HepG2 (cell line): ENCODE measurements at regions not wholly inside any gene's neighbourhood (a gene's known extent, or its start where the extent isn't known, plus 50 kb on each side); places are given as distances from the start of the nearest gene placed in this dataset.

Source experiments
- ATAC-seq: fragments of 200-7000 bp; cut with Tn5 transposase; 3 replicates; pipeline ENCODE4 v1.9.1; 2020; ENCODE audit warnings: mild to moderate bottlenecking, moderate library complexity
- BruUV-seq: library from RNA; stranded (reverse); fragments of 400-500 nt; replicated peaks from 2 replicates; lab custom pipeline; 2021; lab: Mats Ljungman, UMichigan
- CTCF ChIA-PET: fragments of 300-600 bp; formaldehyde crosslinking; extraction: SDS; loops from one replicate; lab custom pipeline; 2021; ENCODE audit warnings: low total read pairs, inconsistent platforms, low intra/inter-chr PET ratio; lab: Yijun Ruan, JAX
- POLR2A ChIA-PET: fragments of 350-600 bp; sonication (Branson Sonifier 250); formaldehyde crosslinking; loops from one replicate; lab custom pipeline; 2020; ENCODE audit warnings: antibody characterized with exemption, inconsistent platforms; lab: Yijun Ruan, JAX
- DNase-seq: peaks from one replicate; pipeline ENCODE4 v3.0.0-alpha.2; 2015; ENCODE audit warnings: low spot score
- FAIRE-seq: peaks from 3 replicates; lab custom pipeline; 2011; peaks lifted over from hg19 to GRCh38; lab: Jason Lieb, UNC
- H2AFZ ChIP-seq: one replicate; pipeline ENCODE4 v1.6.1; 2011; ENCODE audit warnings: low read length, inconsistent platforms
- H3K27ac ChIP-seq: fragments of 300-600 bp; 3 replicates; pipeline ENCODE4 v1.8.0; 2011; ENCODE audit warnings: mixed run types, mild to moderate bottlenecking, mixed read lengths, low read length, inconsistent platforms; ENCODE audit not compliant: insufficient read depth; ENCODE audit errors: extremely low read length
- H3K27me3 ChIP-seq, 2 experiments: fragments of 200-600 bp in 1 of 2; 2 replicates in 1 of 2; 3 replicates in 1 of 2; pipeline versions ENCODE4 v1.6.0 to v1.8.0; 2011; ENCODE audit warnings: low read length in 2 of 2, mild to moderate bottlenecking in 2 of 2, moderate library complexity in 2 of 2, inconsistent platforms in 1 of 2; ENCODE audit not compliant: insufficient read depth in 2 of 2, control insufficient read depth in 1 of 2
- H3K36me3 ChIP-seq, 2 experiments: fragments of 200-600 bp in 1 of 2; replicated peaks in 1 of 2; 2 replicates in 1 of 2; 3 replicates in 1 of 2; pipeline versions ENCODE4 v1.5.1 to v1.8.0; 2011; ENCODE audit warnings: low read length in 2 of 2, inconsistent platforms in 1 of 2; ENCODE audit not compliant: insufficient read depth in 2 of 2, control insufficient read depth in 1 of 2
- H3K4me1 ChIP-seq: 2 replicates; pipeline ENCODE4 v1.5.1; 2012; ENCODE audit warnings: low read length, inconsistent platforms; ENCODE audit not compliant: insufficient read depth
- H3K4me2 ChIP-seq: 2 replicates; pipeline ENCODE4 v1.6.0; 2011; ENCODE audit warnings: low read depth, low read length, inconsistent platforms
- H3K4me3 ChIP-seq, 3 experiments: fragments of 200-600 bp in 1 of 3; sonication (generic), shearing (Covaris generic) in 1 of 3; replicated peaks in 1 of 3; 2 replicates each; pipeline ENCODE4 v1.5.1; 2011 to 2016; ENCODE audit warnings: low read length in 3 of 3, inconsistent platforms in 2 of 3, low read depth in 2 of 3, mild to moderate bottlenecking in 2 of 3, control low read depth in 1 of 3, mixed read lengths in 1 of 3; ENCODE audit not compliant: insufficient read depth in 1 of 3
- H3K79me2 ChIP-seq: one replicate; pipeline ENCODE4 v1.6.1; 2011; ENCODE audit warnings: low read length, inconsistent platforms; ENCODE audit not compliant: insufficient read depth
- H3K9ac ChIP-seq: 2 replicates; pipeline ENCODE4 v1.6.0; 2011; ENCODE audit warnings: mild to moderate bottlenecking, low read depth, low read length, inconsistent platforms; ENCODE audit not compliant: insufficient read depth
- H3K9me3 ChIP-seq: 2 replicates; pipeline ENCODE4 v1.5.1; 2012; ENCODE audit warnings: mild to moderate bottlenecking, low read length
- H4K20me1 ChIP-seq: 2 replicates; pipeline ENCODE4 v1.6.0; 2011; ENCODE audit warnings: inconsistent platforms, mild to moderate bottlenecking, low read length, moderate library complexity; ENCODE audit not compliant: insufficient read depth
- BCL6 ChIP-seq: IDR thresholded peaks from 2 replicates; pipeline ENCODE4 v1.6.1; 2016; ENCODE audit warnings: missing genetic modification reagents, missing compliant biosample characterization
- CSRNP1 ChIP-seq: sonication (generic); formaldehyde crosslinking; IDR thresholded peaks from 2 replicates; pipeline ENCODE4 v1.8.1; 2023; ENCODE audit warnings: mild to moderate bottlenecking, missing genetic modification reagents
- HES4 ChIP-seq: sonication (generic); formaldehyde crosslinking; IDR thresholded peaks from 2 replicates; pipeline ENCODE4 v1.9.0; 2021; ENCODE audit warnings: mild to moderate bottlenecking, missing genetic modification reagents, borderline replicate concordance
- HNF4A ChIP-seq: sonication (generic); formaldehyde crosslinking; IDR thresholded peaks from 2 replicates; pipeline ENCODE4 v1.4.0; 2020; ENCODE audit warnings: missing genetic modification reagents
- NFIC ChIP-seq: IDR thresholded peaks from 2 replicates; pipeline ENCODE4 v1.6.1; 2012; ENCODE audit warnings: mild to moderate bottlenecking, low read length, inconsistent platforms
- PHB2 ChIP-seq: fragments of 450-650 bp; IDR thresholded peaks from 2 replicates; pipeline ENCODE4 v1.6.1; 2018; ENCODE audit not compliant: partially characterized antibody
- SIX1 ChIP-seq: sonication (generic); formaldehyde crosslinking; IDR thresholded peaks from 2 replicates; pipeline ENCODE4 v1.4.0; 2020; ENCODE audit warnings: missing genetic modification reagents, borderline replicate concordance
- SOX5 ChIP-seq: IDR thresholded peaks from 2 replicates; pipeline ENCODE4 v1.6.1; 2016; ENCODE audit warnings: borderline replicate concordance
- ZNF17 ChIP-seq: sonication (generic); formaldehyde crosslinking; IDR thresholded peaks from 2 replicates; pipeline ENCODE4 v1.5.0; 2020; ENCODE audit warnings: mild to moderate bottlenecking, missing genetic modification reagents
- ZNF644 ChIP-seq: IDR thresholded peaks from 2 replicates; pipeline ENCODE4 v1.6.1; 2016; ENCODE audit warnings: low read depth
- WGBS: methylation state at CpG from one replicate; pipeline ENCODE4 v1.1.6; 2017; ENCODE audit warnings: low lambda C conversion rate; 5-methylcytosine and 5-hydroxymethylcytosine counted together
- in situ Hi-C: cut with HindIII; loops from 2 replicates; pipeline ENCODE4 v1.10.0; 2017; ENCODE audit warnings: low pct_unique_long_range_greater_than_20kb; ENCODE audit not compliant: extremely low pct_ligation_motif_present
- intact Hi-C: fragments of 100-400 bp; cut with micrococcal nuclease; formaldehyde crosslinking; loops from one replicate; pipeline ENCODE4 v1.10.0; 2022; ENCODE audit not compliant: unreplicated experiment
- TF ChIP-seq, protein P1 (sequence below): sonication (generic); formaldehyde crosslinking; IDR thresholded peaks from 2 replicates; pipeline ENCODE4 v1.4.0; 2020; ENCODE audit warnings: missing genetic modification reagents
- TF ChIP-seq, protein P2 (sequence below): sonication (generic); formaldehyde crosslinking; IDR thresholded peaks from 2 replicates; pipeline ENCODE4 v1.5.1; 2020; ENCODE audit warnings: mild to moderate bottlenecking, missing genetic modification reagents
- TF ChIP-seq, protein P3 (sequence below): sonication (generic); formaldehyde crosslinking; conservative IDR thresholded peaks from 2 replicates; pipeline ENCODE4 v1.4.0; 2020; ENCODE audit warnings: missing genetic modification reagents
- TF ChIP-seq, protein P4 (sequence below): sonication (generic); formaldehyde crosslinking; IDR thresholded peaks from 2 replicates; pipeline ENCODE4 v1.8.0; 2022; ENCODE audit warnings: missing genetic modification reagents, mild to moderate bottlenecking, moderate library complexity, borderline replicate concordance

- H3K36me3 ChIP-seq: no peaks in the 10 kb centered on the region
- H3K27me3 ChIP-seq: no peaks in the 10 kb centered on the region
- H3K4me1 ChIP-seq: peaks cover 81% of the 10 kb centered on the region
- no peak overlapping the region for H2AFZ ChIP-seq
- H3K9ac ChIP-seq: peak overlapping the region; percentile 67
- peak overlapping the region; percentile 85 for H3K27ac ChIP-seq
- ATAC-seq (peak; percentile 67), DNase-seq (peak; percentile 78), FAIRE-seq (peak; percentile 28)
- CTCF ChIA-PET: no interaction called here
- BruUV-seq: no TSS peak
- 2% methylated on average over 6 of the region's 6 CpGs for WGBS
- POLR2A ChIA-PET: interaction anchor here (0.8 to 1.2 kb wide), 5 partner anchors 9 to 239 kb away, joined by 3 to 5 read pairs (median 3); no protein-coding TSS in a partner anchor
- intact Hi-C loops: no loop called here
- peak overlapping the region; percentile 65 for H3K4me2 ChIP-seq
- in situ Hi-C loops: no loop called here
- H3K9me3 ChIP-seq: no peaks in the 10 kb centered on the region
- peak overlapping the region in 2 of 3 experiments; percentile 14 to 52; a peak in 2 of 6 replicates for H3K4me3 ChIP-seq
- peaks cover 2% of the 10 kb centered on the region for H3K79me2 ChIP-seq
- no peaks in the 10 kb centered on the region for H4K20me1 ChIP-seq
- TF ChIP-seq NFIC: peak; percentile 65; the same call in 1 of the 2 replicates
- TF ChIP-seq HNF4A (CRISPR knock-in tag): peak; percentile 41
- TF ChIP-seq CSRNP1 (CRISPR knock-in tag): 0 out of 2 replicates have a peak, but pooled peaks have one; percentile 36
- TF ChIP-seq, protein P1, sequence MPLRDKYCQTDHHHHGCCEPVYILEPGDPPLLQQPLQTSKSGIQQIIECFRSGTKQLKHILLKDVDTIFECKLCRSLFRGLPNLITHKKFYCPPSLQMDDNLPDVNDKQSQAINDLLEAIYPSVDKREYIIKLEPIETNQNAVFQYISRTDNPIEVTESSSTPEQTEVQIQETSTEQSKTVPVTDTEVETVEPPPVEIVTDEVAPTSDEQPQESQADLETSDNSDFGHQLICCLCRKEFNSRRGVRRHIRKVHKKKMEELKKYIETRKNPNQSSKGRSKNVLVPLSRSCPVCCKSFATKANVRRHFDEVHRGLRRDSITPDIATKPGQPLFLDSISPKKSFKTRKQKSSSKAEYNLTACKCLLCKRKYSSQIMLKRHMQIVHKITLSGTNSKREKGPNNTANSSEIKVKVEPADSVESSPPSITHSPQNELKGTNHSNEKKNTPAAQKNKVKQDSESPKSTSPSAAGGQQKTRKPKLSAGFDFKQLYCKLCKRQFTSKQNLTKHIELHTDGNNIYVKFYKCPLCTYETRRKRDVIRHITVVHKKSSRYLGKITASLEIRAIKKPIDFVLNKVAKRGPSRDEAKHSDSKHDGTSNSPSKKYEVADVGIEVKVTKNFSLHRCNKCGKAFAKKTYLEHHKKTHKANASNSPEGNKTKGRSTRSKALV (CRISPR knock-in tag): no peak
- TF ChIP-seq ZNF17 (CRISPR knock-in tag): no peak
- TF ChIP-seq BCL6 (CRISPR knock-in tag): peak; percentile 50; the same call in 1 of the 2 replicates
- no peak for TF ChIP-seq HES4 (CRISPR knock-in tag)
- TF ChIP-seq SOX5 (CRISPR knock-in tag): 0 out of 2 replicates have a peak, but pooled peaks have one; percentile 53
- TF ChIP-seq, protein P2, sequence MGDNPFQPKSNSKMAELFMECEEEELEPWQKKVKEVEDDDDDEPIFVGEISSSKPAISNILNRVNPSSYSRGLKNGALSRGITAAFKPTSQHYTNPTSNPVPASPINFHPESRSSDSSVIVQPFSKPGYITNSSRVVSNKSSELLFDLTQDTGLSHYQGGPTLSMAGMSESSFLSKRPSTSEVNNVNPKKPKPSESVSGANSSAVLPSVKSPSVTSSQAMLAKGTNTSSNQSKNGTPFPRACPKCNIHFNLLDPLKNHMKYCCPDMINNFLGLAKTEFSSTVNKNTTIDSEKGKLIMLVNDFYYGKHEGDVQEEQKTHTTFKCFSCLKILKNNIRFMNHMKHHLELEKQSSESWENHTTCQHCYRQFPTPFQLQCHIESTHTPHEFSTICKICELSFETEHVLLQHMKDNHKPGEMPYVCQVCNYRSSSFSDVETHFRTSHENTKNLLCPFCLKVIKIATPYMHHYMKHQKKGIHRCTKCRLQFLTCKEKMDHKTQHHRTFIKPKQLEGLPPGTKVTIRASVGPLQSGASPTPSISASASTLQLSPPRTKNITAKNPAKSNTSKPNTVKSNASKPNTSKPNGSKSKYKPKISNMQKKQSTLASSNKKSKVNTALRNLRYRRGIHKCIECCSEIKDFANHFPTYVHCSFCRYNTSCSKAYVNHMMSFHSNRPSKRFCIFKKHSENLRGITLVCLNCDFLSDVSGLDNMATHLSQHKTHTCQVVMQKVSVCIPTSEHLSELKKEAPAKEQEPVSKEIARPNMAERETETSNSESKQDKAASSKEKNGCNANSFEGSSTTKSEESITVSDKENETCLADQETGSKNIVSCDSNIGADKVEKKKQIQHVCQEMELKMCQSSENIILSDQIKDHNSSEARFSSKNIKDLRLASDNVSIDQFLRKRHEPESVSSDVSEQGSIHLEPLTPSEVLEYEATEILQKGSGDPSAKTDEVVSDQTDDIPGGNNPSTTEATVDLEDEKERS: no peak
- TF ChIP-seq ZNF644 (CRISPR knock-in tag): no peak
- no peak for TF ChIP-seq PHB2
- peak; percentile 36; the same call in 1 of the 2 replicates for TF ChIP-seq SIX1
- TF ChIP-seq, protein P3, sequence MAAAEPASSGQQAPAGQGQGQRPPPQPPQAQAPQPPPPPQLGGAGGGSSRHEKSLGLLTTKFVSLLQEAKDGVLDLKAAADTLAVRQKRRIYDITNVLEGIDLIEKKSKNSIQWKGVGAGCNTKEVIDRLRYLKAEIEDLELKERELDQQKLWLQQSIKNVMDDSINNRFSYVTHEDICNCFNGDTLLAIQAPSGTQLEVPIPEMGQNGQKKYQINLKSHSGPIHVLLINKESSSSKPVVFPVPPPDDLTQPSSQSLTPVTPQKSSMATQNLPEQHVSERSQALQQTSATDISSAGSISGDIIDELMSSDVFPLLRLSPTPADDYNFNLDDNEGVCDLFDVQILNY (CRISPR knock-in tag): no peak
- TF ChIP-seq, protein P4, sequence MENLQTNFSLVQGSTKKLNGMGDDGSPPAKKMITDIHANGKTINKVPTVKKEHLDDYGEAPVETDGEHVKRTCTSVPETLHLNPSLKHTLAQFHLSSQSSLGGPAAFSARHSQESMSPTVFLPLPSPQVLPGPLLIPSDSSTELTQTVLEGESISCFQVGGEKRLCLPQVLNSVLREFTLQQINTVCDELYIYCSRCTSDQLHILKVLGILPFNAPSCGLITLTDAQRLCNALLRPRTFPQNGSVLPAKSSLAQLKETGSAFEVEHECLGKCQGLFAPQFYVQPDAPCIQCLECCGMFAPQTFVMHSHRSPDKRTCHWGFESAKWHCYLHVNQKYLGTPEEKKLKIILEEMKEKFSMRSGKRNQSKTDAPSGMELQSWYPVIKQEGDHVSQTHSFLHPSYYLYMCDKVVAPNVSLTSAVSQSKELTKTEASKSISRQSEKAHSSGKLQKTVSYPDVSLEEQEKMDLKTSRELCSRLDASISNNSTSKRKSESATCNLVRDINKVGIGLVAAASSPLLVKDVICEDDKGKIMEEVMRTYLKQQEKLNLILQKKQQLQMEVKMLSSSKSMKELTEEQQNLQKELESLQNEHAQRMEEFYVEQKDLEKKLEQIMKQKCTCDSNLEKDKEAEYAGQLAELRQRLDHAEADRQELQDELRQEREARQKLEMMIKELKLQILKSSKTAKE (CRISPR knock-in tag): no peak
These were observed 105.1 kb downstream of the BMP4 start for GRCh38 chr14:53851394-53852090.
